Activated CD8-positive, alpha-beta T cell treated with anti-CD3 and anti-CD28 coated beads for 36 hours (primary cell): ENCODE measurements at regions not wholly inside any gene's neighbourhood (a gene's known extent, or its start where the extent isn't known, plus 50 kb on each side); places are given as distances from the start of the nearest gene placed in this dataset.

Source experiments
- ATAC-seq: fragments of 200-7000 bp; cut with Tn5 transposase; one replicate; pipeline ENCODE4 v1.10.0; 2021; ENCODE audit warnings: mild to moderate bottlenecking, moderate library complexity
- CTCF ChIA-PET: fragments of 350-600 bp; sonication (Branson Sonifier 250); formaldehyde crosslinking; loops from one replicate; lab custom pipeline; 2021; ENCODE audit warnings: antibody characterized with exemption; lab: Charles Lee
- POLR2A ChIA-PET: fragments of 350-600 bp; sonication (Branson Sonifier 250); formaldehyde crosslinking; loops from one replicate; lab custom pipeline; 2021; ENCODE audit warnings: antibody characterized with exemption; lab: Charles Lee
- DNase-seq: peaks from one replicate; pipeline ENCODE4 v3.0.0-alpha.2; 2020
- H3K27ac Mint-ChIP-seq: one replicate; pipeline ENCODE4 v1.8.0; 2021; ENCODE audit warnings: mild to moderate bottlenecking, mixed read lengths
- H3K27me3 Mint-ChIP-seq: one replicate; pipeline ENCODE4 v1.8.0; 2021; ENCODE audit warnings: mixed read lengths
- H3K36me3 Mint-ChIP-seq: one replicate; pipeline ENCODE4 v1.8.0; 2021; ENCODE audit warnings: low read depth, mixed read lengths
- H3K4me1 Mint-ChIP-seq: one replicate; pipeline ENCODE4 v1.8.0; 2021; ENCODE audit warnings: low read depth, mixed read lengths
- H3K4me3 Mint-ChIP-seq: one replicate; pipeline ENCODE4 v1.8.0; 2021; ENCODE audit warnings: mild to moderate bottlenecking, moderate library complexity, mixed read lengths
- H3K9me3 Mint-ChIP-seq: one replicate; pipeline ENCODE4 v1.8.0; 2021; ENCODE audit warnings: mixed read lengths
- CTCF ChIP-seq: fragments of 200-600 bp; IDR thresholded peaks from one replicate; pipeline ENCODE4 v1.8.0; 2022; ENCODE audit warnings: antibody characterized with exemption, mild to moderate bottlenecking
- intact Hi-C: fragments of 100-400 bp; cut with micrococcal nuclease; formaldehyde crosslinking; loops from one replicate; pipeline ENCODE4 v1.10.0; 2022

GRCh38 chr11:27928809-27929208 lies 179.1 kb downstream of the KIF18A start:
- H3K4me3 Mint-ChIP-seq, result no peak overlapping the region
- no peak overlapping the region for H3K27ac Mint-ChIP-seq
- H3K4me1 Mint-ChIP-seq, result no peaks in the 10 kb centered on the region
- no peaks in the 10 kb centered on the region for H3K27me3 Mint-ChIP-seq
- intact Hi-C loops, result no loop called here
- ChIA-PET CTCF (no interaction called here), POLR2A (no interaction called here)
- TF ChIP-seq CTCF, result no peak
- no peaks in the 10 kb centered on the region for H3K9me3 Mint-ChIP-seq
- ATAC-seq, result no peak
- no peaks in the 10 kb centered on the region for H3K36me3 Mint-ChIP-seq
- no peak for DNase-seq

DNA sequence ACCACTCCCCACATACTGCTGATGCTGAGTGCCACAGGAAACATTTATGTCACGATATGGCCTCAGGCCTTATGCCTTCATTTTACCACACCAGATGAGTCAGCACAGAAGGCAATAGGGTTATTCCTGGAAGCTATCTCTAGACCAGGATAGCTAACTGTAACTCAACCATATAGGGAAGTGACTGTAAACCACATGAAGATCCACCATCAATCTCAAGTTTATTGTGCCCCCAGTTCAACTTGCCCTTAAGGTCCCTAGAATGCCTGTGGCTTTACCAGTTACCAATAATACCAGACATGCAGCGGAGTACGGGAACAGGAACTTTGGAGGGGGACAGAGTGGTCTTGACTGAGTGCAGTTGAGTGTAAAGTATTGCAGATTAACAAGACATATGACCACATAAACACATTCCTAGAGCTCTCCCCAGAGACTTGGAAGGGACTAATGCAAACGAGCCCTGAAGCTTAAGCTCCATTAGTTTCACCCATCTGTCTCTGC lies 180.9 kb downstream of the KIF18A start:
- intact Hi-C loops, result no loop called here
- Mint-ChIP-seq H3K27ac (no peak overlapping the region), H3K36me3 (no peaks in the 10 kb centered on the region), H3K4me3 (no peak overlapping the region), H3K9me3 (no peaks in the 10 kb centered on the region), H3K4me1 (no peaks in the 10 kb centered on the region), H3K27me3 (no peaks in the 10 kb centered on the region)
- no peak for TF ChIP-seq CTCF
- ATAC-seq, result no peak
- POLR2A ChIA-PET, result no interaction called here
- DNase-seq, result no peak
- CTCF ChIA-PET, result interaction anchor here (1.0 kb wide), 1 partner anchor 228 kb away, joined by 3 read pairs; no protein-coding TSS in a partner anchor

- no peaks in the 10 kb centered on the region for H3K9me3 Mint-ChIP-seq
- no peaks in the 10 kb centered on the region for H3K36me3 Mint-ChIP-seq
- ATAC-seq (no peak), DNase-seq (no peak)
- no peak for TF ChIP-seq CTCF
- ChIA-PET POLR2A (no interaction called here), CTCF (no interaction called here)
- no peaks in the 10 kb centered on the region for H3K4me1 Mint-ChIP-seq
- H3K27me3 Mint-ChIP-seq, result no peaks in the 10 kb centered on the region
- no peak overlapping the region for H3K4me3 Mint-ChIP-seq
- H3K27ac Mint-ChIP-seq, result no peak overlapping the region
- intact Hi-C loops, result no loop called here
These were observed 181.5 kb downstream of the KIF18A start for GRCh38 chr11:27926486-27926885.

- H3K27ac Mint-ChIP-seq, result no peak overlapping the region
- no peaks in the 10 kb centered on the region for H3K4me1 Mint-ChIP-seq
- ChIA-PET CTCF (no interaction called here), POLR2A (no interaction called here)
- H3K27me3 Mint-ChIP-seq, result no peaks in the 10 kb centered on the region
- intact Hi-C loops, result no loop called here
- H3K4me3 Mint-ChIP-seq, result no peak overlapping the region
- no peaks in the 10 kb centered on the region for H3K36me3 Mint-ChIP-seq
- ATAC-seq (no peak), DNase-seq (no peak)
- no peaks in the 10 kb centered on the region for H3K9me3 Mint-ChIP-seq
- TF ChIP-seq CTCF, result no peak
These were observed 186.5 kb downstream of the KIF18A start for GRCh38 chr11:27921472-27921871.

- Mint-ChIP-seq H3K27me3 (no peaks in the 10 kb centered on the region), H3K4me1 (no peaks in the 10 kb centered on the region), H3K36me3 (no peaks in the 10 kb centered on the region), H3K4me3 (no peak overlapping the region), H3K27ac (no peak overlapping the region), H3K9me3 (no peaks in the 10 kb centered on the region)
- DNase-seq (no peak), ATAC-seq (no peak)
- intact Hi-C loops, result no loop called here
- no peak for TF ChIP-seq CTCF
- CTCF ChIA-PET, result no interaction called here
- POLR2A ChIA-PET, result no interaction called here
These were observed 191.3 kb downstream of the KIF18A start for GRCh38 chr11:27916541-27917100.
